ENCODE measurements at regions not wholly inside any gene's neighbourhood (a gene's known extent, or its start where the extent isn't known, plus 50 kb on each side); places are given as distances from the start of the nearest gene placed in this dataset.

DNA sequence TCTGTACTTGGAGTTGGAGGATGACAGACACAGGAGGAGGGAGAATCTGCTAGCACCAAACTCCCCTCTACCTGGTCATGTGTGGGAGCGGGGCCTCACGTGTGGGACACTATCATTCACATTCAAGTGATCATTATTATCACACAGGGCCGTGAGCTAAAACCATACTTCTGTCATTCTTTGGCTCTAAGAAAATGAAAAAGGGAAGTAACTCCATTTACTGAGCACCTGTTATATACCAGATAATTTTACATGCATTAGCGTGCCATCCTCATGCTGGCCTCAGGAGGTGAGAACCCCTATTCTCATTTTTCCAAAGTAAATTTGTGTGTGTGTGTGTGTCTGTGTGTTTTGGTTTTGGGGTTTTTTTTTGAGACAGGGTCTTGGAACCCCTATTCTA, 150.1 kb downstream of the GLI2 start:
- Histone ChIP-seq H3K4me3 (ENCODE audit: insufficient read length, low read depth) (no peak overlapping the region), H3K9ac (ENCODE audit: insufficient read length, low read depth) (no peak overlapping the region), H3K36me3 (ENCODE audit: insufficient read depth, insufficient read length, low read length) (peaks cover 7% of the 10 kb centered on the region), H3K9me3 (ENCODE audit: insufficient read depth, low read length) (no peaks in the 10 kb centered on the region), H3K27me3 (ENCODE audit: insufficient read depth, insufficient read length) (no peaks in the 10 kb centered on the region), H3K4me1 (ENCODE audit: insufficient read depth, insufficient read length) (peaks cover 15% of the 10 kb centered on the region)
- no peak for DNase-seq (ENCODE audit: low read depth, low spot score)
- no peak for TF ChIP-seq ZNF274 (IDR thresholded peaks at IDR 0.05; ENCODE audit: low read depth, low read length)
- no peak for TF ChIP-seq YY1 (IDR thresholded peaks at IDR 0.05; ENCODE audit: insufficient read depth, insufficient read length)
- no peak for TF ChIP-seq SUZ12 (IDR thresholded peaks at IDR 0.05; ENCODE audit: extremely low read depth, insufficient read depth, insufficient read length)

DNA sequence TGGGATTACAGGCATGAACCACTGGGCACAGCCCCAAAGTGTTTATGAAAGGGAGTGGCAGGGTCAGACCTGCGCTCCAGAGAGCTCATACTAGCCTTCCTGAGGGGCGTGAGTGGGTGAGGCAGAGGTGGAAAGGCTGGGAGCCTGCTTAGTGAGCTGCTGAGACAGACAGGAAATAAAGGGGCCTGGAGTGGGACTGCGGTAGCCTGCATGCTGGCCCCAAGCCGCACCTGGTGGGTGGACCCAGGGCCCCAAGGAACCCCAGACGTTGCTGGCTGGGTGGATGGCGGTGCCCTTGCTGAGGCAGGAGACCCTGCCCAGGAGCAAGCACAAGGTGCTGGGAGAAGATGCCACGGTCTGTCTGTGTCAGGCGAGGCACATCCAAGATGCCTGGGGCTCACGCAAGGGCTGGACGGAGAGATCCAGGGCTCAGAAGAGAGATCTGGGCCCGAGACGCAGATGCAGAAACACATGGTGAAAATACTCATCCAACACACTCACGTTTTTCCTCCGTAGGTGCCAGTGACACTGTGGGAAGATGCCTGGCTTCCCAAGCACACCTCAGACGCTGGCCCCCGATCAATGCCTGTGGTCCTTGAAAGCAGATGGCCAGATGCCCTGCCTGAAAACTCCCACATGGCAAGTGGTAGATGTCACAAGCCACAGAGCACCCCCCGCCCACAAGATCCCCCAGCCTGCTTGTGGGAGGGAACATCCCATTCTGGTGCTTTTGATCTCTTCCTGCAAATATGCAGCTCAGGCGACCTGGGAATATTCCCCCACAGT, 151.1 kb downstream of the GLI2 start:
- Histone ChIP-seq H3K9me3 (ENCODE audit: insufficient read depth, low read length) (no peaks in the 10 kb centered on the region), H3K4me3 (ENCODE audit: insufficient read length, low read depth) (no peak overlapping the region), H3K27me3 (ENCODE audit: insufficient read depth, insufficient read length) (no peaks in the 10 kb centered on the region), H3K9ac (ENCODE audit: insufficient read length, low read depth) (peak overlapping the region; percentile 11), H3K36me3 (ENCODE audit: insufficient read depth, insufficient read length, low read length) (peaks cover 15% of the 10 kb centered on the region), H3K4me1 (ENCODE audit: insufficient read depth, insufficient read length) (peaks cover 18% of the 10 kb centered on the region)
- no peak for DNase-seq (ENCODE audit: low read depth, low spot score)
- TF ChIP-seq SUZ12 (IDR thresholded peaks at IDR 0.05; ENCODE audit: extremely low read depth, insufficient read depth, insufficient read length) (no peak), YY1 (IDR thresholded peaks at IDR 0.05; ENCODE audit: insufficient read depth, insufficient read length) (no peak), ZNF274 (IDR thresholded peaks at IDR 0.05; ENCODE audit: low read depth, low read length) (no peak)

DNA sequence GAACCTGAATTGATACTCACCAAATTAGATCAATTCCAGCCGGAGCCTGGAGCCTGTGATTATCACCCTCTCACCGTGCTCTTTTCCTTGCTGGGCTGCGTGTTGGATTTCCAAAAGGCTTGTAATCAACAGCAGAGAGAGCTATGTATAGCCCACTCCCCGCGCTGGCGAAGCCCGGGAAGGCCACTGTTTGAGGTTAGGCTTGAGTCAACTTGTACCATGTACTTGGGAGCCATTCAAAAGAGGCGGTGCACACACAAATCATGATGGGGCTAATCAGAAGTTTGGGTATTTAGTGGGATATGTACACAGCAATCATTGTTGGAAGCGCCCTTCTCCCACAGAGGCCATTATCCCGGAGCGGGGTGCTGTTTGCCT, 151.6 kb downstream of the GLI2 start:
- no peak for DNase-seq (ENCODE audit: low read depth, low spot score)
- Histone ChIP-seq H3K36me3 (ENCODE audit: insufficient read depth, insufficient read length, low read length) (peaks cover 20% of the 10 kb centered on the region), H3K4me1 (ENCODE audit: insufficient read depth, insufficient read length) (peaks cover 21% of the 10 kb centered on the region), H3K4me3 (ENCODE audit: insufficient read length, low read depth) (no peak overlapping the region), H3K27me3 (ENCODE audit: insufficient read depth, insufficient read length) (no peaks in the 10 kb centered on the region), H3K9me3 (ENCODE audit: insufficient read depth, low read length) (no peaks in the 10 kb centered on the region), H3K9ac (ENCODE audit: insufficient read length, low read depth) (no peak overlapping the region)
- TF ChIP-seq YY1 (IDR thresholded peaks at IDR 0.05; ENCODE audit: insufficient read depth, insufficient read length) (no peak), ZNF274 (IDR thresholded peaks at IDR 0.05; ENCODE audit: low read depth, low read length) (no peak), SUZ12 (IDR thresholded peaks at IDR 0.05; ENCODE audit: extremely low read depth, insufficient read depth, insufficient read length) (no peak)

DNA sequence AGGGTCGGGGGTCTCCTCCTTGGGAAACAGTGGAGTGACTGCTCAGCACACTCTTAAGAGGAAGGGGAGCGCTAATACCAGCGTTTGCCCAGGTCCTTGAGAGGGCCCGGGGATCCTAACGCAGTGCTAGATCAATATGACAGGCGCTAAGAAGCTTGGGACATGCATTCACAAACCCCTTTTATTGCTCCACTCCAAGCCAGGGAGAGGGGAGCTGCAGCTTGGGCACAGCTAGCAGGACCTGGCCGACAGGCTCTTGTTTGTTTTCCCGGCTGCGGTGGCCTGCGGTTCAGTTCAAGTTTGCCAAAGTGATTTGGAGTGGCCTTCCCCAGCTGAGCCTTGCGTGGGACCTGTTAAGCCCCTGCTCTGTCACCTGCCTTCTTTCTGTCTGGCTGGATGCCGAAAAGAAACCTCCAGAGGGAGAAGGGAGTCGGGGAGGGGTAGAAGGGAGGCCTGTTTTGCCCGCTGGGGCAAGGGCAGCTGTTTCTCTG, 152.1 kb downstream of the GLI2 start:
- DNase-seq (ENCODE audit: low read depth, low spot score), result no peak
- Histone ChIP-seq H3K27me3 (ENCODE audit: insufficient read depth, insufficient read length) (no peaks in the 10 kb centered on the region), H3K4me1 (ENCODE audit: insufficient read depth, insufficient read length) (peaks cover 26% of the 10 kb centered on the region), H3K9me3 (ENCODE audit: insufficient read depth, low read length) (no peaks in the 10 kb centered on the region), H3K4me3 (ENCODE audit: insufficient read length, low read depth) (no peak overlapping the region), H3K9ac (ENCODE audit: insufficient read length, low read depth) (no peak overlapping the region), H3K36me3 (ENCODE audit: insufficient read depth, insufficient read length, low read length) (peaks cover 20% of the 10 kb centered on the region)
- TF ChIP-seq SUZ12 (IDR thresholded peaks at IDR 0.05; ENCODE audit: extremely low read depth, insufficient read depth, insufficient read length) (no peak), YY1 (IDR thresholded peaks at IDR 0.05; ENCODE audit: insufficient read depth, insufficient read length) (no peak), ZNF274 (IDR thresholded peaks at IDR 0.05; ENCODE audit: low read depth, low read length) (no peak)

- TF ChIP-seq YY1 (IDR thresholded peaks at IDR 0.05; ENCODE audit: insufficient read depth, insufficient read length) (no peak), ZNF274 (IDR thresholded peaks at IDR 0.05; ENCODE audit: low read depth, low read length) (no peak), SUZ12 (IDR thresholded peaks at IDR 0.05; ENCODE audit: extremely low read depth, insufficient read depth, insufficient read length) (no peak)
- H3K4me3 ChIP-seq (ENCODE audit: insufficient read length, low read depth), result no peak overlapping the region
- DNase-seq (ENCODE audit: low read depth, low spot score), result no peak
- no peak overlapping the region for H3K9ac ChIP-seq (ENCODE audit: insufficient read length, low read depth)
- peaks cover 25% of the 10 kb centered on the region for H3K4me1 ChIP-seq (ENCODE audit: insufficient read depth, insufficient read length)
- peaks cover 20% of the 10 kb centered on the region for H3K36me3 ChIP-seq (ENCODE audit: insufficient read depth, insufficient read length, low read length)
- no peaks in the 10 kb centered on the region for H3K9me3 ChIP-seq (ENCODE audit: insufficient read depth, low read length)
- no peaks in the 10 kb centered on the region for H3K27me3 ChIP-seq (ENCODE audit: insufficient read depth, insufficient read length)
Measured at GRCh38 chr2:120888851-120889250, 153.2 kb downstream of the GLI2 start.

- no peak overlapping the region for H3K9ac ChIP-seq (ENCODE audit: insufficient read length, low read depth)
- no peak for DNase-seq (ENCODE audit: low read depth, low spot score)
- peaks cover 23% of the 10 kb centered on the region for H3K4me1 ChIP-seq (ENCODE audit: insufficient read depth, insufficient read length)
- TF ChIP-seq SUZ12 (IDR thresholded peaks at IDR 0.05; ENCODE audit: extremely low read depth, insufficient read depth, insufficient read length), result no peak
- TF ChIP-seq YY1 (IDR thresholded peaks at IDR 0.05; ENCODE audit: insufficient read depth, insufficient read length), result no peak
- TF ChIP-seq ZNF274 (IDR thresholded peaks at IDR 0.05; ENCODE audit: low read depth, low read length), result no peak
- no peaks in the 10 kb centered on the region for H3K9me3 ChIP-seq (ENCODE audit: insufficient read depth, low read length)
- peaks cover 20% of the 10 kb centered on the region for H3K36me3 ChIP-seq (ENCODE audit: insufficient read depth, insufficient read length, low read length)
- H3K4me3 ChIP-seq (ENCODE audit: insufficient read length, low read depth), result no peak overlapping the region
- no peaks in the 10 kb centered on the region for H3K27me3 ChIP-seq (ENCODE audit: insufficient read depth, insufficient read length)
Measured at GRCh38 chr2:120889936-120890335, 154.3 kb downstream of the GLI2 start.

DNA sequence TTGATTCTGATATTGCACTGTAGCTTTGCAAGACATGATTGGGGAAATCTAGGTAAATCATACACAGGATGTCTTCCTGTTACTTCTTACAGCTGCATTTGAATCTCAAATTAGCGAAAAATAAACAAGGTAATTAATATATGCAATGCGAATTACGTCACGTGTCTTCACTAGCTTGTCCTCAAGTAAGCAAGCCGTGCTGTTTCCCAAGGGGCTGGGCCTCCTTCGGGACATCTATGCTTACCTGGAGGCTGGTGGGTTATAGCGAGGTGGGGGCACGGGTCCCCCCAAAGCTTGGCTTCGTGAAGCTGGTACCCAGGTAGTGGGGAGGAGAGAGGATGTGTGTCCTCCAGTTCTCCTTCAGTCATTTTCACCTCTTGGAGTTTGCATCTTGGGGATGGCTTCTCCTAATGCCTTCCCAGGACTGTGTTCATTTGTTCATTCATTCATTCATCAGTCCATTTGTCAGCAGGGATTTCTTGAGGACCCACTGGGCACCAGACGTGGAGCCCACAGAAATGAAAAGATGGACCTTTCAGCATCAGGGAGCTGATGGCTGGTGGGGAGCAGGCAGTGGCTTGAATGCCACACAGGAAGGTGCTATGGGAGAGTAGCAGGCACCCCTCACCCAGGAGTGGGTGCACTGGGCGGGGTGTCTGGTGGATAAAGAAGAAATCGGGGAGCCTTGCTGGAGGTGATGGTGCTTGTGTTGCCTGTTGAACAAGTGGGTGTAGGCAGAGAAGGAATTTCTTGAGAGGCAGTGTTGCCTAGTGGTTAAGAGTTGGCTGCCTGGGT, 155.1 kb downstream of the GLI2 start:
- H3K4me1 ChIP-seq (ENCODE audit: insufficient read depth, insufficient read length), result peaks cover 17% of the 10 kb centered on the region
- no peaks in the 10 kb centered on the region for H3K9me3 ChIP-seq (ENCODE audit: insufficient read depth, low read length)
- H3K4me3 ChIP-seq (ENCODE audit: insufficient read length, low read depth), result no peak overlapping the region
- peaks cover 16% of the 10 kb centered on the region for H3K36me3 ChIP-seq (ENCODE audit: insufficient read depth, insufficient read length, low read length)
- no peaks in the 10 kb centered on the region for H3K27me3 ChIP-seq (ENCODE audit: insufficient read depth, insufficient read length)
- H3K9ac ChIP-seq (ENCODE audit: insufficient read length, low read depth), result no peak overlapping the region
- DNase-seq (ENCODE audit: low read depth, low spot score), result no peak
- TF ChIP-seq ZNF274 (IDR thresholded peaks at IDR 0.05; ENCODE audit: low read depth, low read length) (no peak), YY1 (IDR thresholded peaks at IDR 0.05; ENCODE audit: insufficient read depth, insufficient read length) (no peak), SUZ12 (IDR thresholded peaks at IDR 0.05; ENCODE audit: extremely low read depth, insufficient read depth, insufficient read length) (no peak)
